Endodermal cell (in vitro differentiated cells): ENCODE measurements at regions not wholly inside any gene's neighbourhood (a gene's known extent, or its start where the extent isn't known, plus 50 kb on each side); places are given as distances from the start of the nearest gene placed in this dataset.

ENCODE experiments used
- DNase-seq: peaks from one replicate; pipeline ENCODE4 v3.0.0-alpha.2; 2017
- H3K27ac ChIP-seq: 2 replicates; pipeline ENCODE4 v1.5.1; 2013; ENCODE audit warnings: mild to moderate bottlenecking, low read depth, low read length, moderate library complexity
- H3K27me3 ChIP-seq: 2 replicates; pipeline ENCODE4 v1.6.1; 2013; ENCODE audit warnings: mild to moderate bottlenecking, low read length, moderate library complexity; ENCODE audit not compliant: insufficient read depth, control insufficient read depth, poor library complexity, severe bottlenecking
- H3K36me3 ChIP-seq: 2 replicates; pipeline ENCODE4 v1.7.0; 2013; ENCODE audit warnings: mild to moderate bottlenecking, low read length, moderate library complexity; ENCODE audit not compliant: control insufficient read depth, insufficient read depth
- H3K4me1 ChIP-seq: one replicate; pipeline ENCODE4 v1.7.0; 2013; ENCODE audit warnings: low read length; ENCODE audit not compliant: control insufficient read depth, insufficient read depth
- H3K4me3 ChIP-seq: 2 replicates; pipeline ENCODE4 v1.5.1; 2013; ENCODE audit warnings: mild to moderate bottlenecking, low read length, moderate library complexity
- H3K9ac ChIP-seq: 2 replicates; pipeline ENCODE4 v1.6.1; 2013; ENCODE audit warnings: mild to moderate bottlenecking, low read length, moderate library complexity; ENCODE audit not compliant: poor library complexity, severe bottlenecking; ENCODE audit errors: extremely low read depth
- H3K9me3 ChIP-seq: 2 replicates; pipeline ENCODE4 v1.6.1; 2013; ENCODE audit warnings: mild to moderate bottlenecking, low read length, moderate library complexity; ENCODE audit not compliant: control insufficient read depth
- H3K27ac Mint-ChIP-seq: 2 replicates; pipeline ENCODE4 v1.8.0; 2020; ENCODE audit warnings: mixed read lengths
- H3K27me3 Mint-ChIP-seq: 2 replicates; pipeline ENCODE4 v1.8.0; 2021; ENCODE audit warnings: mild to moderate bottlenecking, mixed read lengths; ENCODE audit not compliant: insufficient read depth
- H3K36me3 Mint-ChIP-seq: 2 replicates; pipeline ENCODE4 v1.8.0; 2020; ENCODE audit warnings: low read depth, mixed read lengths
- H3K4me1 Mint-ChIP-seq: 2 replicates; pipeline ENCODE4 v1.8.0; 2020; ENCODE audit warnings: mixed read lengths
- H3K4me3 Mint-ChIP-seq: 2 replicates; pipeline ENCODE4 v1.8.0; 2020; ENCODE audit warnings: mild to moderate bottlenecking, moderate library complexity, mixed read lengths
- H3K9me3 Mint-ChIP-seq: 2 replicates; pipeline ENCODE4 v1.8.0; 2020; ENCODE audit warnings: mild to moderate bottlenecking, mixed read lengths
- CTCF ChIP-seq: fragments of 200-600 bp; sonication (generic); conservative IDR thresholded peaks from 2 replicates; pipeline ENCODE4 v1.5.0; 2021; ENCODE audit warnings: antibody characterized with exemption, mild to moderate bottlenecking
- WGBS, 2 experiments: methylation state at CpG; one replicate each; pipeline versions ENCODE4 v1.1.5 to v1.1.7; 2013; ENCODE audit warnings: missing lambda C conversion rate in 2 of 2, mixed read lengths in 1 of 2; ENCODE audit not compliant: insufficient coverage in 1 of 2, insufficient read length in 1 of 2; 5-methylcytosine and 5-hydroxymethylcytosine counted together

- no peak overlapping the region for H3K27ac ChIP-seq
Measured at GRCh38 chr2:234836271-234836670, 115.5 kb upstream of the SH3BP4 start.

GRCh38 chr2:234835738-234836137 is 116.1 kb upstream of the SH3BP4 start:
- TF ChIP-seq CTCF = no peak
- Histone ChIP-seq H3K27ac (no peak overlapping the region), H3K9me3 (no peaks in the 10 kb centered on the region), H3K4me3 (no peak overlapping the region), H3K27me3 (no peaks in the 10 kb centered on the region), H3K9ac (no peak overlapping the region), H3K36me3 (no peaks in the 10 kb centered on the region), H3K4me1 (no peaks in the 10 kb centered on the region)
- Mint-ChIP-seq H3K4me1 (peaks cover 12% of the 10 kb centered on the region), H3K4me3 (no peak overlapping the region), H3K36me3 (no peaks in the 10 kb centered on the region), H3K9me3 (no peaks in the 10 kb centered on the region), H3K27me3 (no peaks in the 10 kb centered on the region), H3K27ac (no peak overlapping the region)
- WGBS, 2 experiments = 90 to 91% methylated on average over 4 of the region's 4 CpGs
- DNase-seq = no peak

More at GRCh38 chr2:234836271-234836670, 115.5 kb upstream of the SH3BP4 start:
- DNase-seq = no peak
- Histone ChIP-seq H3K4me1 (no peaks in the 10 kb centered on the region), H3K9ac (no peak overlapping the region), H3K4me3 (no peak overlapping the region), H3K27me3 (no peaks in the 10 kb centered on the region), H3K36me3 (no peaks in the 10 kb centered on the region), H3K9me3 (no peaks in the 10 kb centered on the region)
- Mint-ChIP-seq H3K27ac (no peak overlapping the region), H3K4me1 (peaks cover 17% of the 10 kb centered on the region), H3K36me3 (no peaks in the 10 kb centered on the region), H3K9me3 (no peaks in the 10 kb centered on the region), H3K4me3 (no peak overlapping the region), H3K27me3 (no peaks in the 10 kb centered on the region)
- WGBS, 2 experiments = 82 to 83% methylated on average over 2 to 5 of the region's 5 CpGs
- TF ChIP-seq CTCF = no peak

GRCh38 chr2:234834228-234834923 is 117.4 kb upstream of the SH3BP4 start:
- no peak overlapping the region for H3K27ac ChIP-seq
- WGBS, 2 experiments = 89 to 94% methylated on average over 3 to 7 of the region's 7 CpGs
- H3K9me3 ChIP-seq = no peaks in the 10 kb centered on the region
- Mint-ChIP-seq H3K27me3 (no peaks in the 10 kb centered on the region), H3K36me3 (no peaks in the 10 kb centered on the region), H3K4me1 (peaks cover 3% of the 10 kb centered on the region), H3K4me3 (no peak overlapping the region), H3K27ac (no peak overlapping the region), H3K9me3 (no peaks in the 10 kb centered on the region)
- H3K9ac ChIP-seq = no peak overlapping the region
- H3K4me3 ChIP-seq = no peak overlapping the region
- DNase-seq = no peak
- H3K4me1 ChIP-seq = no peaks in the 10 kb centered on the region
- no peaks in the 10 kb centered on the region for H3K36me3 ChIP-seq
- no peak for TF ChIP-seq CTCF
- no peaks in the 10 kb centered on the region for H3K27me3 ChIP-seq
